Tibial nerve (tissue), 4 donors: ENCODE measurements at regions not wholly inside any gene's neighbourhood (a gene's known extent, or its start where the extent isn't known, plus 50 kb on each side); places are given as distances from the start of the nearest gene placed in this dataset.
A peak's percentile ranks its signal among the peaks of the same experiment; 100 is the strongest.

Experiments used
- DNase-seq, 2 donors: peaks; one replicate each; pipeline ENCODE4 v3.0.0-alpha.2; 2019; ENCODE audit warnings: low spot score in 2 of 2
- H3K27ac ChIP-seq, 4 donors: fragments of 200-600 bp; sonication (generic) in 3 of 4; one replicate each; pipeline ENCODE4 v1.5.1; 2017 to 2019; ENCODE audit warnings: mild to moderate bottlenecking in 1 of 4
- H3K27me3 ChIP-seq, 2 donors: fragments of 200-600 bp; sonication (generic) in 1 of 2; one replicate each; pipeline versions ENCODE4 v1.5.1 to v1.6.0; 2017 to 2019
- H3K36me3 ChIP-seq, 3 donors: fragments of 200-600 bp; sonication (generic); one replicate each; pipeline ENCODE4 v1.5.1; 2018 to 2019
- H3K4me1 ChIP-seq, 4 donors: fragments of 200-600 bp; sonication (generic) in 3 of 4; one replicate each; pipeline ENCODE4 v1.5.1; 2017 to 2019
- H3K4me3 ChIP-seq, 4 donors: fragments of 200-600 bp; sonication (generic) in 3 of 4; one replicate each; pipeline ENCODE4 v1.5.1; 2017 to 2019; ENCODE audit warnings: mild to moderate bottlenecking in 1 of 4, moderate library complexity in 1 of 4
- H3K9me3 ChIP-seq, 4 donors: fragments of 200-600 bp; sonication (generic) in 3 of 4; one replicate each; pipeline ENCODE4 v1.5.1; 2017 to 2019
- EP300 ChIP-seq, 2 donors: sonication (generic); formaldehyde crosslinking; IDR thresholded peaks; one replicate each; pipeline ENCODE4 v1.6.1; 2017; ENCODE audit warnings: antibody characterized with exemption in 2 of 2, mild to moderate bottlenecking in 1 of 2
- POLR2A ChIP-seq, 2 donors: fragments of 450-650 bp; IDR thresholded peaks; one replicate each; pipeline ENCODE4 v1.6.1; 2017; ENCODE audit warnings: antibody characterized with exemption in 2 of 2, mild to moderate bottlenecking in 2 of 2, moderate library complexity in 2 of 2
- WGBS, 2 donors: methylation state at CpG; one replicate each; pipeline ENCODE4 v1.1.5; 2018; 5-methylcytosine and 5-hydroxymethylcytosine counted together
- TF ChIP-seq, protein P1 (sequence below), 5 experiments: fragments of 200-600 bp in 3 of 5; fragments of 450-650 bp in 2 of 5; sonication (generic) in 3 of 5; IDR thresholded peaks; one replicate each; pipeline ENCODE4 v1.5.1; 2016 to 2019; ENCODE audit warnings: antibody characterized with exemption in 5 of 5, mild to moderate bottlenecking in 3 of 5, moderate library complexity in 2 of 5

DNA sequence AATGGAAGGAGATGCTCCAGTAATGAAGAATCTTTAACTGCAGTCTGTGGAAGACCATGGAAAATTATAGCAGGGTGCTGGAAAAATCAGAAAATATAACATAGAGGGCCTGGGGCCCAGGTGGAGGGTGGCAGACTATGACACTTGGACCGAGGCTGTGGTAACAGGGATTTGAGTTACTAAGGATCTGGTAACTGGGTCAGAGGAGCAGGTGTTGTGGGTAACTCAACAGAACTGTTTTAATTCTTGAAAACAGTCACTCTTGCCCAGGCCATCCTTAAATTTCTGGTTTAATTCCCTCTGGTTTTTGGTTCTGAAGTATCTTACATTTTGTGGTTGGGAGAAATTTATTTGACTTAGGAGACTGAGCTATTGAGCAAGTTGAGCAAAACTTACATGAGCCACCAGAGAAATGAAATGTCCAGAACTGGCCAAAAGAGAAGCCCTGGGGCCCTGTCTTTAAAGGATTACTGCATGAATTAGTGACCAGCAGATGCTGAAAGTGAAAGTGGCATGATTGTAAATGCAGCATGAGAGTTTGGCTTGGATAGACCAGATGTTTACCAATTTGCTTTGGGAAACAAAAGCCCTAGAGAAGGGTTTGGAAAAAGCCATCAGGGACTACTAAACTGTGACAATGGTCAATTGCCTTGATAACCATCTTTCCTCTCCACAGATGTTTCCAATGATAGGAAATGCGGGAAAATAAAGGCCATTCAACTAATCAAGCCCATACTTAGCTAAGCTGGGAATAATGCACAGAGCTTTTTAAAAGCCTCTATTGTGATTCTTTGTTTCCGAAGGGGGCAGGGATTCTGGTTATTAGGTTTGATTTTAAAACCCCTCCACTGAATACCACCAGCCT lies 374.9 kb upstream of the TGFBR2 start:
- Histone ChIP-seq H3K27me3 (no peaks in the 10 kb centered on the region), H3K36me3 (no peaks in the 10 kb centered on the region), H3K27ac (peak overlapping the region; percentile 38 to 81 (median 66)), H3K4me1 (peaks cover 0 to 53% (median 20%) of the 10 kb centered on the region in 4 donors), H3K9me3 (no peaks in the 10 kb centered on the region), H3K4me3 (no peak overlapping the region)
- DNase-seq = no peak
- WGBS, 2 donors = 51 to 55% methylated on average over 3 of the region's 3 CpGs
- TF ChIP-seq, protein P1, sequence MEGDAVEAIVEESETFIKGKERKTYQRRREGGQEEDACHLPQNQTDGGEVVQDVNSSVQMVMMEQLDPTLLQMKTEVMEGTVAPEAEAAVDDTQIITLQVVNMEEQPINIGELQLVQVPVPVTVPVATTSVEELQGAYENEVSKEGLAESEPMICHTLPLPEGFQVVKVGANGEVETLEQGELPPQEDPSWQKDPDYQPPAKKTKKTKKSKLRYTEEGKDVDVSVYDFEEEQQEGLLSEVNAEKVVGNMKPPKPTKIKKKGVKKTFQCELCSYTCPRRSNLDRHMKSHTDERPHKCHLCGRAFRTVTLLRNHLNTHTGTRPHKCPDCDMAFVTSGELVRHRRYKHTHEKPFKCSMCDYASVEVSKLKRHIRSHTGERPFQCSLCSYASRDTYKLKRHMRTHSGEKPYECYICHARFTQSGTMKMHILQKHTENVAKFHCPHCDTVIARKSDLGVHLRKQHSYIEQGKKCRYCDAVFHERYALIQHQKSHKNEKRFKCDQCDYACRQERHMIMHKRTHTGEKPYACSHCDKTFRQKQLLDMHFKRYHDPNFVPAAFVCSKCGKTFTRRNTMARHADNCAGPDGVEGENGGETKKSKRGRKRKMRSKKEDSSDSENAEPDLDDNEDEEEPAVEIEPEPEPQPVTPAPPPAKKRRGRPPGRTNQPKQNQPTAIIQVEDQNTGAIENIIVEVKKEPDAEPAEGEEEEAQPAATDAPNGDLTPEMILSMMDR (IDR thresholded peaks at IDR 0.05) = no peak
- TF ChIP-seq EP300 (IDR thresholded peaks at IDR 0.05) (peak in 1 of 2 donors; percentile 52), POLR2A (IDR thresholded peaks at IDR 0.05) (no peak)

DNA sequence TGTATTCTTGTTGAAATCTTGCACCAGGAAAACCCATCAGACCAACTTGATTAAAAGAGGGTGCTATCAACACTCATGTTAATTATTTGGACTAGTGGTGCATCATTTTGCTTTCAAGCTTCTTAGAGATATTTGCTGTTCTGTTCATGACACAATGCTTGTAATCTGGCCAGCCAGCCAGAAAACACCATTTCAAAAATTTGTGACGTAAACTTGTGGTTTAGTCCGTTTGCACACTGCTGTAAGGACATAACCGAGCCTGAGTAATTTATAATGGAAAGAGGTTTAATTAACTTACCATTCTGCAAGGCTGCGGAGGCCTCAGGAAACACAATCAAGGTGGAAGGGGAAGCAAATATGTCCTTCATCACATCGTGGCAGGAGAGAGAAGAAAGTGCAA lies 374.3 kb upstream of the TGFBR2 start:
- no peaks in the 10 kb centered on the region for H3K36me3 ChIP-seq
- peaks cover 0 to 46% (median 19%) of the 10 kb centered on the region in 4 donors for H3K4me1 ChIP-seq
- WGBS, 2 donors = 39 to 45% methylated on average over 5 of the region's 5 CpGs
- no peaks in the 10 kb centered on the region for H3K27me3 ChIP-seq
- H3K27ac ChIP-seq = peak overlapping the region; percentile 38 to 81 (median 66)
- TF ChIP-seq POLR2A (IDR thresholded peaks at IDR 0.05) = no peak
- TF ChIP-seq, protein P1 (IDR thresholded peaks at IDR 0.05) = no peak
- TF ChIP-seq EP300 (IDR thresholded peaks at IDR 0.05) = no peak
- no peak overlapping the region for H3K4me3 ChIP-seq
- peak in 1 of 2 donors; percentile 38 for DNase-seq
- no peaks in the 10 kb centered on the region for H3K9me3 ChIP-seq

DNA sequence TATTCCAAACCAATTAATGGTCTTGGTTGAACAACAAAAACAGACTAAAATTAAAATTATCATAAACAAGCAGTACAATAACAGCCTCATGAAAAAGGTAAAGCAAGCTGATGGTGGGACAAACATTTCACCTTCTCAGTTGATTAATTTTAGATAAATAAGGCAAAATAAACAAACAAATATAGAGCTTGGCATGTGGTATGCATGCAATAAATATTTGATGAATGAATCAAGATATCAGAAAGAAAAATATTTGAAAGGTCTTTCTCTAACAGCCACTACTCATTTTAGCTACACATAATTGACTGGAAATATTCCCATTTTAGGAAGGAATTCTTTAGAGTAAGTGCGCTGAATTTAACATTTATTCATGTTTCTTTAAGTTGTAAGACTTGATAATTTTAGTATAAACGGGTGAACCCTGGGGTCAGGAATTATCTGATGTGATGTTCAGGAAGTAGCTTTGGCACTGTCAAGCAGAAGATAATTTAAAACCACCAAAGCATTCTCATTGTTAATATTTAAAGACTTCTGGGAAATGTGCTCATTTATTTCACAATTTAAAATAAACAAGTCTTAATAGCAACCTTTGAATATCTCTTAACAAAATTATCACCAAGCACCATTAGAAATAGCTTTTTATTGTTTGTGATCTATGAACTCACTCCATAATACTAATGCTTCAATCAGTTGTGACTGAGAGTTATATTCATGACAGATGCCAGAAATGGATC lies 372.3 kb upstream of the TGFBR2 start:
- Histone ChIP-seq H3K27ac (peak overlapping the region in 1 of 4 donors; percentile 12), H3K9me3 (peaks cover 0 to 4% (median 0%) of the 10 kb centered on the region in 4 donors), H3K27me3 (no peaks in the 10 kb centered on the region), H3K36me3 (no peaks in the 10 kb centered on the region), H3K4me3 (no peak overlapping the region), H3K4me1 (peaks cover 0 to 30% (median 13%) of the 10 kb centered on the region in 4 donors)
- no peak for DNase-seq
- 45 to 46% methylated on average over 2 of the region's 2 CpGs for WGBS, 2 donors
- TF ChIP-seq EP300 (IDR thresholded peaks at IDR 0.05) (no peak), POLR2A (IDR thresholded peaks at IDR 0.05) (no peak)

DNA sequence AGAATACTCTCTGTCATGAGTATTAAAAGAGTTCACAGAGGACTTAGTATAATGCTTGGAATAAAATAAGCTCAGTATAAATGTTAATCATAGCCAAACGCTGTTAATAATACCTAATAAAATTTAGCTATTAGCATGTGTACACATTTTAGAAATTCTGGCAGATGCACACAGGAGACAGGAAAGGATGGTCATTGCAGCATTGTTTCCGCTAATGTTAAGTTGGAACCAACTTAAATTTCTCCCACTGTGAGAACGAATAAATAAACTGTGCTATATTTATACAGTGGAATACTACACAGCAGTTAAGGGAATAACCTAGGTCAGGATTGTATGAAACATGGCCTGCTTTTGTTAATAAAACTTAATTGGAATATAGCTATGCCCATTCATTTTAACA lies 370.4 kb upstream of the TGFBR2 start:
- Histone ChIP-seq H3K27ac (no peak overlapping the region), H3K4me3 (no peak overlapping the region)
- WGBS, 2 donors = 82 to 93% methylated on average over 3 of the region's 3 CpGs

DNA sequence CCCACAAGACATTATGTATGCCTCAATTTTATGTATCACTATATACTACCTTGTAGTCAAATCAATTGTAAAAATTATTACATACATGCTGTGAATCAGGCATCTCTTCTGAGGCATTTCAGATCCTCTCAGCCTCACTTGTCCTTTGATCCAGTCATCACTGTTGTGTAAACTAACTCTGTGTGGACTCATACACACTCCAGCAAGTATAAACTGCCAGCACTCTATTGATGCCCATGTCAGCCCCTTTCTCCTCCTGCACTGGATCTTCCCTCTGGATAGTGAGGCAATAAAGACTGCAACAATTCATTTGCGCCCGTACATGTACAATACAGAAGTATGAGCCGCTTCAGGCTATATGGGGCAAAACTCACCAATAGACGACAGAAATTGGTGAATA lies 364.7 kb upstream of the TGFBR2 start:
- no peaks in the 10 kb centered on the region for H3K27me3 ChIP-seq
- 92 to 96% methylated on average over 4 of the region's 4 CpGs for WGBS, 2 donors
- H3K4me1 ChIP-seq = no peaks in the 10 kb centered on the region
- H3K36me3 ChIP-seq = no peaks in the 10 kb centered on the region
- no peak overlapping the region for H3K4me3 ChIP-seq
- no peak for DNase-seq
- peaks cover 0 to 4% (median 0%) of the 10 kb centered on the region in 4 donors for H3K9me3 ChIP-seq
- no peak overlapping the region for H3K27ac ChIP-seq
- no peak for TF ChIP-seq POLR2A (IDR thresholded peaks at IDR 0.05)
- TF ChIP-seq, protein P1 (IDR thresholded peaks at IDR 0.05) = no peak
- TF ChIP-seq EP300 (IDR thresholded peaks at IDR 0.05) = no peak

More for the DNA sequence above, 370.4 kb upstream of the TGFBR2 start:
- H3K9me3 ChIP-seq = peaks cover 0 to 4% (median 0%) of the 10 kb centered on the region in 4 donors
- TF ChIP-seq, protein P1 (IDR thresholded peaks at IDR 0.05) = no peak
- TF ChIP-seq EP300 (IDR thresholded peaks at IDR 0.05) (no peak), POLR2A (IDR thresholded peaks at IDR 0.05) (no peak)
- no peaks in the 10 kb centered on the region for H3K36me3 ChIP-seq
- no peaks in the 10 kb centered on the region for H3K27me3 ChIP-seq
- DNase-seq = no peak
- peaks cover 0 to 23% (median 7%) of the 10 kb centered on the region in 4 donors for H3K4me1 ChIP-seq
